A549 (cell line): ENCODE measurements at regions not wholly inside any gene's neighbourhood (a gene's known extent, or its start where the extent isn't known, plus 50 kb on each side); places are given as distances from the start of the nearest gene placed in this dataset.

Source experiments
- ATAC-seq, 2 experiments: fragments of 200-7000 bp in 1 of 2; fragments of >200 bp in 1 of 2; cut with Nextera tagmentation in 1 of 2; cut with Tn5 transposase in 1 of 2; 3 replicates each; pipeline versions ENCODE4 v1.8.0 to v1.9.1; 2018 to 2020; ENCODE audit warnings: mild to moderate bottlenecking in 1 of 2, moderate library complexity in 1 of 2
- CTCF ChIA-PET: fragments of 300-600 bp; sonication (Branson Sonifier 250); formaldehyde crosslinking; extraction: SDS; loops from one replicate; lab custom pipeline; 2021; ENCODE audit warnings: antibody characterized with exemption, inconsistent platforms; lab: Yijun Ruan, JAX
- POLR2A ChIA-PET: fragments of 350-600 bp; formaldehyde crosslinking; extraction: SDS; loops from one replicate; lab custom pipeline; 2021; ENCODE audit warnings: antibody characterized with exemption, inconsistent platforms; lab: Yijun Ruan, JAX
- DNase-seq, 2 experiments: peaks; one replicate each; pipeline versions ENCODE4 v3.0.0 to v3.0.0-alpha.2; 2011 to 2016; ENCODE audit warnings: low read depth in 1 of 2, low spot score in 1 of 2
- FAIRE-seq: peaks from 2 replicates; lab custom pipeline; 2011; peaks lifted over from hg19 to GRCh38; lab: Jason Lieb, UNC
- H3K27ac ChIP-seq, 2 experiments: fragments of >200 bp; sonication (Bioruptor Twin); formaldehyde crosslinking; 3 replicates each; pipeline ENCODE4 v1.5.1; 2016 to 2017
- H3K4me1 ChIP-seq: fragments of >200 bp; sonication (Bioruptor Twin); formaldehyde crosslinking; 3 replicates; pipeline ENCODE4 v1.6.1; 2016
- H3K4me2 ChIP-seq: fragments of >200 bp; sonication (Bioruptor Twin); formaldehyde crosslinking; 3 replicates; pipeline ENCODE4 v1.6.1; 2016
- H3K4me3 ChIP-seq: fragments of >200 bp; sonication (Bioruptor Twin); formaldehyde crosslinking; 3 replicates; pipeline ENCODE4 v1.5.1; 2016
- H3K9me3 ChIP-seq: fragments of >200 bp; sonication (Bioruptor Twin); formaldehyde crosslinking; 3 replicates; pipeline ENCODE4 v1.6.1; 2016
- ATOH8 ChIP-seq: fragments of 250-450 bp; sonication (Bioruptor Pico); IDR thresholded peaks from 2 replicates; pipeline ENCODE4 v1.5.0; 2020; ENCODE audit warnings: low read depth, mild to moderate bottlenecking, moderate library complexity
- CEBPB ChIP-seq, 2 experiments: fragments of >200 bp in 1 of 2; sonication (Bioruptor Twin) in 1 of 2; formaldehyde crosslinking in 1 of 2; IDR thresholded peaks; 2 replicates each; pipeline ENCODE4 v1.6.1; 2012 to 2016
- CHD4 ChIP-seq: fragments of 200-600 bp; sonication (generic); IDR thresholded peaks from 2 replicates; pipeline ENCODE4 v1.6.1; 2016; ENCODE audit warnings: antibody characterized with exemption, mild to moderate bottlenecking, borderline replicate concordance
- EHMT2 ChIP-seq: fragments of 200-600 bp; sonication (generic); IDR thresholded peaks from 2 replicates; pipeline ENCODE4 v1.6.1; 2016; ENCODE audit warnings: antibody characterized with exemption, low read depth, mild to moderate bottlenecking, moderate library complexity
- ELK1 ChIP-seq: fragments of 150-350 bp; IDR thresholded peaks from 2 replicates; pipeline ENCODE4 v1.6.1; 2014; ENCODE audit warnings: low read depth, mild to moderate bottlenecking, low read length
- ESRRA ChIP-seq: fragments of 150-350 bp; IDR thresholded peaks from 2 replicates; pipeline ENCODE4 v1.6.1; 2014; ENCODE audit warnings: mild to moderate bottlenecking, low read length, borderline replicate concordance
- FOSB ChIP-seq: fragments of 250-450 bp; sonication (Bioruptor Pico); IDR thresholded peaks from 2 replicates; pipeline ENCODE4 v1.5.0; 2020; ENCODE audit warnings: mild to moderate bottlenecking, moderate library complexity
- HES2 ChIP-seq: fragments of >200 bp; sonication (Bioruptor Twin); formaldehyde crosslinking; IDR thresholded peaks from 2 replicates; pipeline ENCODE4 v1.6.1; 2016
- HOXB13 ChIP-seq: fragments of 250-450 bp; sonication (Bioruptor Pico); IDR thresholded peaks from 2 replicates; pipeline ENCODE4 v1.5.0; 2020; ENCODE audit warnings: low read depth, mild to moderate bottlenecking, moderate library complexity
- JUNB ChIP-seq: fragments of >200 bp; sonication (Bioruptor Twin); formaldehyde crosslinking; IDR thresholded peaks from 2 replicates; pipeline ENCODE4 v1.6.1; 2016
- KDM1A ChIP-seq: fragments of 200-600 bp; sonication (generic); IDR thresholded peaks from 2 replicates; pipeline ENCODE4 v1.6.1; 2016; ENCODE audit warnings: low read depth, mild to moderate bottlenecking
- MAFK ChIP-seq: fragments of 450-650 bp; IDR thresholded peaks from 2 replicates; pipeline ENCODE4 v1.6.1; 2014; ENCODE audit not compliant: partially characterized antibody
- MAZ ChIP-seq: fragments of 150-350 bp; IDR thresholded peaks from 2 replicates; pipeline ENCODE4 v1.6.1; 2014; ENCODE audit warnings: antibody characterized with exemption, low read depth, low read length, borderline replicate concordance
- NFE2L2 ChIP-seq: fragments of 150-350 bp; conservative IDR thresholded peaks from 2 replicates; pipeline ENCODE4 v1.6.1; 2014; ENCODE audit warnings: low read length
- PBX3 ChIP-seq: IDR thresholded peaks from 2 replicates; pipeline ENCODE4 v1.6.1; 2012
- PHF8 ChIP-seq: fragments of 200-600 bp; sonication (generic); IDR thresholded peaks from 2 replicates; pipeline ENCODE4 v1.6.1; 2016; ENCODE audit warnings: low read depth, mild to moderate bottlenecking, antibody characterized with exemption, moderate library complexity, borderline replicate concordance
- POLR2AphosphoS2 ChIP-seq: conservative IDR thresholded peaks from 2 replicates; pipeline ENCODE4 v1.6.1; 2012; ENCODE audit warnings: low read length, improper control_type of control experiment, inconsistent platforms
- RCOR1 ChIP-seq: fragments of 150-350 bp; IDR thresholded peaks from 2 replicates; pipeline ENCODE4 v1.6.1; 2014; ENCODE audit warnings: antibody characterized with exemption, low read length, low read depth
- RNF2 ChIP-seq: fragments of 200-600 bp; sonication (generic); IDR thresholded peaks from 2 replicates; pipeline ENCODE4 v1.6.1; 2016; ENCODE audit warnings: low read depth, mild to moderate bottlenecking, antibody characterized with exemption, moderate library complexity, borderline replicate concordance
- SREBF2 ChIP-seq: fragments of 450-650 bp; IDR thresholded peaks from 2 replicates; pipeline ENCODE4 v1.6.1; 2014; ENCODE audit warnings: mild to moderate bottlenecking, moderate library complexity
- TP53 ChIP-seq: fragments of 250-450 bp; sonication (Bioruptor Pico); IDR thresholded peaks from 2 replicates; pipeline ENCODE4 v1.5.0; 2021; ENCODE audit warnings: mild to moderate bottlenecking, moderate library complexity
- ZFP36 ChIP-seq: fragments of 450-650 bp; IDR thresholded peaks from 2 replicates; pipeline ENCODE4 v1.6.1; 2014; ENCODE audit warnings: borderline replicate concordance; ENCODE audit not compliant: partially characterized antibody
- WGBS: methylation state at CpG from one replicate; pipeline ENCODE4 v1.1.6; 2017; ENCODE audit errors: missing lambda C conversion rate; 5-methylcytosine and 5-hydroxymethylcytosine counted together
- TF ChIP-seq, protein P1 (sequence below): fragments of 200-600 bp; sonication (generic); IDR thresholded peaks from 2 replicates; pipeline ENCODE4 v1.6.1; 2016; ENCODE audit warnings: antibody characterized with exemption, mild to moderate bottlenecking, moderate library complexity
- TF ChIP-seq, protein P2 (sequence below): fragments of >200 bp; sonication (Bioruptor Twin); formaldehyde crosslinking; IDR thresholded peaks from 3 replicates; pipeline ENCODE4 v1.5.1; 2016

GRCh38 chr18:10361660-10362059, 92.8 kb upstream of the APCDD1 start:
- CTCF ChIA-PET, result interaction anchor here (0.7 kb wide), 1 partner anchor 203 kb away, joined by 3 read pairs; no protein-coding TSS in a partner anchor
- H3K4me1 ChIP-seq, result no peaks in the 10 kb centered on the region
- H3K4me3 ChIP-seq, result no peak overlapping the region
- peaks cover 6% of the 10 kb centered on the region; the same call in 2 of the 3 replicates for H3K9me3 ChIP-seq
- 26% methylated on average over 2 of the region's 2 CpGs for WGBS
- DNase-seq, result no peak
- POLR2A ChIA-PET, result no interaction called here
- H3K27ac ChIP-seq, result no peak overlapping the region
- no peak overlapping the region for H3K4me2 ChIP-seq
- FAIRE-seq, result no peak
- no peak for TF ChIP-seq RCOR1
- no peak for TF ChIP-seq ELK1
- TF ChIP-seq SREBF2, result no peak
- no peak for TF ChIP-seq ATOH8 (CRISPR knock-in tag)
- TF ChIP-seq HES2, result no peak
- TF ChIP-seq PHF8, result no peak
- TF ChIP-seq FOSB, result no peak
- no peak for TF ChIP-seq MAZ
- TF ChIP-seq POLR2AphosphoS2, result no peak
- no peak for TF ChIP-seq CEBPB (IDR thresholded peaks at IDR 0.05)
- TF ChIP-seq JUNB, result no peak
- TF ChIP-seq MAFK, result no peak
- TF ChIP-seq, protein P1, sequence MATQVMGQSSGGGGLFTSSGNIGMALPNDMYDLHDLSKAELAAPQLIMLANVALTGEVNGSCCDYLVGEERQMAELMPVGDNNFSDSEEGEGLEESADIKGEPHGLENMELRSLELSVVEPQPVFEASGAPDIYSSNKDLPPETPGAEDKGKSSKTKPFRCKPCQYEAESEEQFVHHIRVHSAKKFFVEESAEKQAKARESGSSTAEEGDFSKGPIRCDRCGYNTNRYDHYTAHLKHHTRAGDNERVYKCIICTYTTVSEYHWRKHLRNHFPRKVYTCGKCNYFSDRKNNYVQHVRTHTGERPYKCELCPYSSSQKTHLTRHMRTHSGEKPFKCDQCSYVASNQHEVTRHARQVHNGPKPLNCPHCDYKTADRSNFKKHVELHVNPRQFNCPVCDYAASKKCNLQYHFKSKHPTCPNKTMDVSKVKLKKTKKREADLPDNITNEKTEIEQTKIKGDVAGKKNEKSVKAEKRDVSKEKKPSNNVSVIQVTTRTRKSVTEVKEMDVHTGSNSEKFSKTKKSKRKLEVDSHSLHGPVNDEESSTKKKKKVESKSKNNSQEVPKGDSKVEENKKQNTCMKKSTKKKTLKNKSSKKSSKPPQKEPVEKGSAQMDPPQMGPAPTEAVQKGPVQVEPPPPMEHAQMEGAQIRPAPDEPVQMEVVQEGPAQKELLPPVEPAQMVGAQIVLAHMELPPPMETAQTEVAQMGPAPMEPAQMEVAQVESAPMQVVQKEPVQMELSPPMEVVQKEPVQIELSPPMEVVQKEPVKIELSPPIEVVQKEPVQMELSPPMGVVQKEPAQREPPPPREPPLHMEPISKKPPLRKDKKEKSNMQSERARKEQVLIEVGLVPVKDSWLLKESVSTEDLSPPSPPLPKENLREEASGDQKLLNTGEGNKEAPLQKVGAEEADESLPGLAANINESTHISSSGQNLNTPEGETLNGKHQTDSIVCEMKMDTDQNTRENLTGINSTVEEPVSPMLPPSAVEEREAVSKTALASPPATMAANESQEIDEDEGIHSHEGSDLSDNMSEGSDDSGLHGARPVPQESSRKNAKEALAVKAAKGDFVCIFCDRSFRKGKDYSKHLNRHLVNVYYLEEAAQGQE, result no peak
- no peak for TF ChIP-seq NFE2L2
- no peak for TF ChIP-seq ESRRA
- no peak for TF ChIP-seq RNF2
- TF ChIP-seq HOXB13 (CRISPR knock-in tag), result no peak
- TF ChIP-seq EHMT2, result no peak
- TF ChIP-seq PBX3, result no peak
- no peak for TF ChIP-seq ZFP36
- no peak for ATAC-seq

GRCh38 chr18:10365021-10365500, 89.4 kb upstream of the APCDD1 start:
- no peak overlapping the region for H3K4me3 ChIP-seq
- no peak for DNase-seq
- no peak for FAIRE-seq
- no peak overlapping the region for H3K27ac ChIP-seq
- H3K4me1 ChIP-seq, result no peaks in the 10 kb centered on the region
- ATAC-seq, result no peak
- H3K9me3 ChIP-seq, result peaks cover 6% of the 10 kb centered on the region; the same call in 2 of the 3 replicates
- 91% methylated on average over 1 of the region's 1 CpG for WGBS
- no peak overlapping the region for H3K4me2 ChIP-seq
- ChIA-PET CTCF (no interaction called here), POLR2A (no interaction called here)
- TF ChIP-seq MAZ (no peak), TP53 (CRISPR knock-in tag) (no peak), KDM1A (no peak), CHD4 (no peak)
- TF ChIP-seq, protein P2, sequence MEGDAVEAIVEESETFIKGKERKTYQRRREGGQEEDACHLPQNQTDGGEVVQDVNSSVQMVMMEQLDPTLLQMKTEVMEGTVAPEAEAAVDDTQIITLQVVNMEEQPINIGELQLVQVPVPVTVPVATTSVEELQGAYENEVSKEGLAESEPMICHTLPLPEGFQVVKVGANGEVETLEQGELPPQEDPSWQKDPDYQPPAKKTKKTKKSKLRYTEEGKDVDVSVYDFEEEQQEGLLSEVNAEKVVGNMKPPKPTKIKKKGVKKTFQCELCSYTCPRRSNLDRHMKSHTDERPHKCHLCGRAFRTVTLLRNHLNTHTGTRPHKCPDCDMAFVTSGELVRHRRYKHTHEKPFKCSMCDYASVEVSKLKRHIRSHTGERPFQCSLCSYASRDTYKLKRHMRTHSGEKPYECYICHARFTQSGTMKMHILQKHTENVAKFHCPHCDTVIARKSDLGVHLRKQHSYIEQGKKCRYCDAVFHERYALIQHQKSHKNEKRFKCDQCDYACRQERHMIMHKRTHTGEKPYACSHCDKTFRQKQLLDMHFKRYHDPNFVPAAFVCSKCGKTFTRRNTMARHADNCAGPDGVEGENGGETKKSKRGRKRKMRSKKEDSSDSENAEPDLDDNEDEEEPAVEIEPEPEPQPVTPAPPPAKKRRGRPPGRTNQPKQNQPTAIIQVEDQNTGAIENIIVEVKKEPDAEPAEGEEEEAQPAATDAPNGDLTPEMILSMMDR, result no peak
